ENCODE measurements at regions not wholly inside any gene's neighbourhood (a gene's known extent, or its start where the extent isn't known, plus 50 kb on each side); places are given as distances from the start of the nearest gene placed in this dataset.

GRCh38 chr17:55909776-55910175 is 158.9 kb downstream of the PCTP start:
- no peaks in the 10 kb centered on the region for H3K36me3 Mint-ChIP-seq
- H3K4me1 ChIP-seq (ENCODE audit: insufficient read depth, low read length), result no peaks in the 10 kb centered on the region

GRCh38 chr17:55911186-55911585 is 160.3 kb downstream of the PCTP start:
- no peak overlapping the region for H3K27ac Mint-ChIP-seq
- intact Hi-C loops (cut with micrococcal nuclease), result no loop called here
- H3K9me3 ChIP-seq (ENCODE audit: control insufficient read depth in 1 of 2, low read length in 2 of 2), result no peaks in the 10 kb centered on the region

More at GRCh38 chr17:55909776-55910175, 158.9 kb downstream of the PCTP start:
- Histone ChIP-seq H3K4me3 (ENCODE audit: low read length in 2 of 2) (no peak overlapping the region), H3K27me3 (ENCODE audit: insufficient read depth, low read length) (no peaks in the 10 kb centered on the region), H3K27ac (ENCODE audit: low read depth, low read length) (no peak overlapping the region), H3K9me3 (ENCODE audit: control insufficient read depth in 1 of 2, low read length in 2 of 2) (no peaks in the 10 kb centered on the region), H3K36me3 (ENCODE audit: insufficient read depth, low read length) (no peaks in the 10 kb centered on the region)
- ChIA-PET CTCF (ENCODE audit: partially characterized antibody) (no interaction called here), POLR2A (ENCODE audit: partially characterized antibody) (no interaction called here)
- no peak overlapping the region for H3K27ac Mint-ChIP-seq
- no peak for DNase-seq
- intact Hi-C loops (cut with micrococcal nuclease), result no loop called here
- H3K4me1 Mint-ChIP-seq, result no peaks in the 10 kb centered on the region
- H3K9me3 Mint-ChIP-seq, result peaks cover 0 to 9% (median 0%) of the 10 kb centered on the region in 8 donors
- H3K4me3 Mint-ChIP-seq, result no peak overlapping the region
- peaks cover 0 to 4% of the 10 kb centered on the region in 2 donors for H3K27me3 Mint-ChIP-seq

DNA sequence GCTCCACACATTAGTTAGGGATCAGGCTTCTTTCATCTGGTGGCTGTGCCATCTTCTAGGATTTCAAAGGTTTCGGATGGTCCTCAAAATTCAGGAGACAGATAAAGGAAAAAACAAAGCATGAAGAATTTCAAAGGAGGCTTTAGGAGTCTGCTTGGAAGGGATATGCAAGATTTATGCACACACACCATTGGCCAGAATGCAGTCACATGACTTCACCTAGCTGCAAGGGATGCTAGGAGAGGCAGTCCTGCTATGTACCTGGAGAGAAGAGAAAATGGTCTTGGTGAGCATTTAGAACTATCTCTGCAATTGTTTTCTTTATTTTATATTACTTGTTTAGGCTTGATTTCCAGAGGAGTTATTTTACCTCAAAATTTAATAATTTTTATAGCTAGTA is 174.6 kb downstream of the PCTP start:
- Histone ChIP-seq H3K36me3 (ENCODE audit: insufficient read depth, low read length) (no peaks in the 10 kb centered on the region), H3K4me1 (ENCODE audit: insufficient read depth, low read length) (no peaks in the 10 kb centered on the region), H3K9me3 (ENCODE audit: control insufficient read depth in 1 of 2, low read length in 2 of 2) (no peaks in the 10 kb centered on the region), H3K27ac (ENCODE audit: low read depth, low read length) (no peak overlapping the region), H3K27me3 (ENCODE audit: insufficient read depth, low read length) (no peaks in the 10 kb centered on the region), H3K4me3 (ENCODE audit: low read length in 2 of 2) (no peak overlapping the region)
- H3K4me1 Mint-ChIP-seq, result no peaks in the 10 kb centered on the region
- ChIA-PET POLR2A (ENCODE audit: partially characterized antibody) (no interaction called here), CTCF (ENCODE audit: partially characterized antibody) (no interaction called here)
- peaks cover 0 to 7% of the 10 kb centered on the region in 2 donors for H3K27me3 Mint-ChIP-seq
- no peak overlapping the region for H3K27ac Mint-ChIP-seq
- H3K9me3 Mint-ChIP-seq, result peaks cover 0 to 5% (median 3%) of the 10 kb centered on the region in 8 donors
- DNase-seq, result no peak
- H3K4me3 Mint-ChIP-seq, result no peak overlapping the region
- intact Hi-C loops (cut with micrococcal nuclease), result no loop called here
- no peaks in the 10 kb centered on the region for H3K36me3 Mint-ChIP-seq

More at GRCh38 chr17:55911186-55911585, 160.3 kb downstream of the PCTP start:
- H3K36me3 Mint-ChIP-seq, result no peaks in the 10 kb centered on the region
- peaks cover 2 to 6% of the 10 kb centered on the region in 2 donors for H3K27me3 Mint-ChIP-seq
- no peaks in the 10 kb centered on the region for H3K4me1 ChIP-seq (ENCODE audit: insufficient read depth, low read length)
- no peaks in the 10 kb centered on the region for H3K4me1 Mint-ChIP-seq
- no peaks in the 10 kb centered on the region for H3K36me3 ChIP-seq (ENCODE audit: insufficient read depth, low read length)
- no peak overlapping the region for H3K27ac ChIP-seq (ENCODE audit: low read depth, low read length)
- no peak overlapping the region for H3K4me3 Mint-ChIP-seq
- no peak overlapping the region for H3K4me3 ChIP-seq (ENCODE audit: low read length in 2 of 2)
- H3K9me3 Mint-ChIP-seq, result peaks cover 0 to 9% (median 0%) of the 10 kb centered on the region in 8 donors
- POLR2A ChIA-PET (ENCODE audit: partially characterized antibody), result no interaction called here
- CTCF ChIA-PET (ENCODE audit: partially characterized antibody), result interaction anchor here (1.4 kb wide), 1 partner anchor 12 kb away, joined by 3 read pairs; no protein-coding TSS in a partner anchor
- no peak for DNase-seq
- no peaks in the 10 kb centered on the region for H3K27me3 ChIP-seq (ENCODE audit: insufficient read depth, low read length)

- Histone ChIP-seq H3K27ac (ENCODE audit: low read depth, low read length) (no peak overlapping the region), H3K27me3 (ENCODE audit: insufficient read depth, low read length) (no peaks in the 10 kb centered on the region), H3K4me1 (ENCODE audit: insufficient read depth, low read length) (no peaks in the 10 kb centered on the region), H3K4me3 (ENCODE audit: low read length in 2 of 2) (no peak overlapping the region), H3K36me3 (ENCODE audit: insufficient read depth, low read length) (no peaks in the 10 kb centered on the region), H3K9me3 (ENCODE audit: control insufficient read depth in 1 of 2, low read length in 2 of 2) (no peaks in the 10 kb centered on the region)
- Mint-ChIP-seq H3K27ac (no peak overlapping the region), H3K36me3 (no peaks in the 10 kb centered on the region), H3K4me3 (no peak overlapping the region), H3K27me3 (peaks cover 0 to 7% of the 10 kb centered on the region in 2 donors), H3K4me1 (no peaks in the 10 kb centered on the region), H3K9me3 (peaks cover 0 to 5% (median 3%) of the 10 kb centered on the region in 8 donors)
- POLR2A ChIA-PET (ENCODE audit: partially characterized antibody), result no interaction called here
- DNase-seq, result no peak
- CTCF ChIA-PET (ENCODE audit: partially characterized antibody), result no interaction called here
- intact Hi-C loops (cut with micrococcal nuclease), result no loop called here
These were observed 175.6 kb downstream of the PCTP start for GRCh38 chr17:55926276-55926990.

DNA sequence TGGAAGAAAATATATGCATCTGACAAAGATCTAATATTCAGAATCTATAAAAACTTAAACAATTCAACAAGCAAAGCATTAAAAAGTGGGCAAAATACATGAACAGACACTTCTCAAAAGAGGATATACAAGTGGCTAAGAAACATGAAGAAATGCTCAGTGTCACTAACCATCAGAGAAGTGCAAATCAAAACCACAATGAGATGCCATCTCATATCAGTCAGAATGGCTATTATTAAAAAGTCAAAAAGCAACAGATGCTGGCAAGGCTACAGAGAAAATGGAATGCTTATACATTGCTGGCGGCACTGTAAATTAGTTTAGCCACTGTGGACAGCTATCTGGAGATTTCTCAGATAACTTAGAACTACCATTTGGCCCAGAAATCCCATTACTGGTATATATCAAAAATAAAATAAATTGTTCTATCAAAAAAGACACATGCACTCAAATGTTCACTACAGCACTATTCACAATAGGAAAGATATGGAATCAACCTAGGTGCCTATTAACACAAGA is 179.5 kb downstream of the PCTP start:
- CTCF ChIA-PET (ENCODE audit: partially characterized antibody), result no interaction called here
- no peak overlapping the region for H3K27ac ChIP-seq (ENCODE audit: low read depth, low read length)
- H3K9me3 Mint-ChIP-seq, result peaks cover 0 to 5% (median 1%) of the 10 kb centered on the region in 8 donors
- intact Hi-C loops (cut with micrococcal nuclease), result no loop called here
- no peak overlapping the region for H3K4me3 ChIP-seq (ENCODE audit: low read length in 2 of 2)
- no peaks in the 10 kb centered on the region for H3K36me3 ChIP-seq (ENCODE audit: insufficient read depth, low read length)
- no peak overlapping the region for H3K4me3 Mint-ChIP-seq
- H3K9me3 ChIP-seq (ENCODE audit: control insufficient read depth in 1 of 2, low read length in 2 of 2), result no peaks in the 10 kb centered on the region
- H3K36me3 Mint-ChIP-seq, result no peaks in the 10 kb centered on the region
- H3K4me1 ChIP-seq (ENCODE audit: insufficient read depth, low read length), result no peaks in the 10 kb centered on the region
- no peaks in the 10 kb centered on the region for H3K27me3 ChIP-seq (ENCODE audit: insufficient read depth, low read length)
- no peak for DNase-seq
- POLR2A ChIA-PET (ENCODE audit: partially characterized antibody), result no interaction called here
- H3K27ac Mint-ChIP-seq, result no peak overlapping the region
- H3K4me1 Mint-ChIP-seq, result no peaks in the 10 kb centered on the region
- peaks cover 0 to 7% of the 10 kb centered on the region in 2 donors for H3K27me3 Mint-ChIP-seq

DNA sequence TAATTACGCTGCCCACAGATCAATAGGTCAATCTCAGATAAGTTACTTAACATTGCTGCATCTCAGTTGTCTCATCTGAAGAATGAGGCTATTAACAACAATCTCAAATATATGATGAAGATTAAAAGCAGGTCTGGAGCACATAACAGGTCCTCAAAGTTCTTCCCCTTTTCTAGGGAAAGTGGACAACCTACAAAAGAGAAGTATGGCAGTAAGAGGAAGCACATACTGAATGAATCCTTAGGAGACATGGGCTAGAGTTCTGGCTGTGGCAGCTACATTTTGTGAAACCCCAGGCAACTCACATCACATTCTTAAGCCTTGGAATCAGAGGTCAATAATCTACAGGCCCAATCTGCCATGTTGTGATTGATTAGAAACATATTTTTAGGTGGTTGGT is 180.6 kb downstream of the PCTP start:
- Mint-ChIP-seq H3K4me1 (no peaks in the 10 kb centered on the region), H3K4me3 (no peak overlapping the region), H3K36me3 (no peaks in the 10 kb centered on the region), H3K27me3 (peaks cover 0 to 7% of the 10 kb centered on the region in 2 donors), H3K9me3 (peaks cover 0 to 2% (median 0%) of the 10 kb centered on the region in 8 donors), H3K27ac (no peak overlapping the region)
- no peak overlapping the region for H3K4me3 ChIP-seq (ENCODE audit: low read length in 2 of 2)
- ChIA-PET CTCF (ENCODE audit: partially characterized antibody) (no interaction called here), POLR2A (ENCODE audit: partially characterized antibody) (no interaction called here)
- no peak for DNase-seq
- intact Hi-C loops (cut with micrococcal nuclease), result no loop called here
- H3K4me1 ChIP-seq (ENCODE audit: insufficient read depth, low read length), result no peaks in the 10 kb centered on the region
- no peaks in the 10 kb centered on the region for H3K9me3 ChIP-seq (ENCODE audit: control insufficient read depth in 1 of 2, low read length in 2 of 2)
- no peaks in the 10 kb centered on the region for H3K36me3 ChIP-seq (ENCODE audit: insufficient read depth, low read length)
- no peaks in the 10 kb centered on the region for H3K27me3 ChIP-seq (ENCODE audit: insufficient read depth, low read length)
- H3K27ac ChIP-seq (ENCODE audit: low read depth, low read length), result no peak overlapping the region

- Mint-ChIP-seq H3K36me3 (no peaks in the 10 kb centered on the region), H3K27me3 (peaks cover 0 to 7% of the 10 kb centered on the region in 2 donors), H3K4me3 (no peak overlapping the region), H3K9me3 (peaks cover 0 to 1% (median 0%) of the 10 kb centered on the region in 8 donors), H3K4me1 (no peaks in the 10 kb centered on the region), H3K27ac (no peak overlapping the region)
- Histone ChIP-seq H3K4me1 (ENCODE audit: insufficient read depth, low read length) (no peaks in the 10 kb centered on the region), H3K27me3 (ENCODE audit: insufficient read depth, low read length) (no peaks in the 10 kb centered on the region), H3K4me3 (ENCODE audit: low read length in 2 of 2) (no peak overlapping the region), H3K27ac (ENCODE audit: low read depth, low read length) (no peak overlapping the region), H3K9me3 (ENCODE audit: control insufficient read depth in 1 of 2, low read length in 2 of 2) (no peaks in the 10 kb centered on the region), H3K36me3 (ENCODE audit: insufficient read depth, low read length) (no peaks in the 10 kb centered on the region)
- no peak for DNase-seq
- POLR2A ChIA-PET (ENCODE audit: partially characterized antibody), result no interaction called here
- CTCF ChIA-PET (ENCODE audit: partially characterized antibody), result no interaction called here
- intact Hi-C loops (cut with micrococcal nuclease), result no loop called here
These were observed 182.1 kb downstream of the PCTP start for GRCh38 chr17:55932973-55933372.

Measured in CD4-positive, alpha-beta memory T cell (primary cell).